Hepatocyte (in vitro differentiated cells): ENCODE measurements at regions not wholly inside any gene's neighbourhood (a gene's known extent, or its start where the extent isn't known, plus 50 kb on each side); places are given as distances from the start of the nearest gene placed in this dataset.

Experiments
- DNase-seq: peaks from one replicate; pipeline ENCODE4 v3.0.0-alpha.2; 2016; ENCODE audit warnings: low spot score
- H2AFZ ChIP-seq: fragments of 200-600 bp; sonication (generic); 2 replicates; pipeline ENCODE4 v1.6.0; 2016; ENCODE audit warnings: antibody characterized with exemption, mild to moderate bottlenecking
- H3K27ac ChIP-seq: fragments of 200-600 bp; sonication (generic); 2 replicates; pipeline ENCODE4 v1.5.1; 2016; ENCODE audit warnings: mild to moderate bottlenecking
- H3K27me3 ChIP-seq: fragments of 200-600 bp; sonication (generic); 2 replicates; pipeline ENCODE4 v1.6.1; 2016
- H3K36me3 ChIP-seq: fragments of 200-600 bp; sonication (generic); replicated peaks from 2 replicates; pipeline ENCODE4 v1.5.1; 2016; ENCODE audit warnings: low read depth; ENCODE audit not compliant: insufficient read depth
- H3K4me1 ChIP-seq: fragments of 200-600 bp; sonication (generic); 2 replicates; pipeline ENCODE4 v1.5.1; 2016; ENCODE audit warnings: mild to moderate bottlenecking, moderate library complexity; ENCODE audit not compliant: insufficient read depth
- H3K4me2 ChIP-seq: fragments of 200-600 bp; sonication (generic); 2 replicates; pipeline ENCODE4 v1.6.0; 2016
- H3K4me3 ChIP-seq: fragments of 200-600 bp; sonication (generic); 2 replicates; pipeline ENCODE4 v1.5.1; 2016; ENCODE audit warnings: mild to moderate bottlenecking
- H3K79me2 ChIP-seq: fragments of 200-600 bp; sonication (generic); 2 replicates; pipeline ENCODE4 v1.6.0; 2017; ENCODE audit warnings: mild to moderate bottlenecking
- H3K9me2 ChIP-seq: fragments of 200-600 bp; sonication (generic); replicated peaks from 2 replicates; pipeline ENCODE4 v1.6.0; 2017; ENCODE audit warnings: mild to moderate bottlenecking; ENCODE audit not compliant: insufficient read depth
- H3K9me3 ChIP-seq: fragments of 200-600 bp; sonication (generic); 2 replicates; pipeline ENCODE4 v1.5.1; 2016; ENCODE audit warnings: low read depth, mild to moderate bottlenecking
- H4K20me1 ChIP-seq: fragments of 200-600 bp; sonication (generic); 2 replicates; pipeline ENCODE4 v1.6.0; 2016; ENCODE audit warnings: mild to moderate bottlenecking; ENCODE audit not compliant: insufficient read depth, poor library complexity, severe bottlenecking
- CTCF ChIP-seq: fragments of 200-600 bp; sonication (generic); IDR thresholded peaks from 2 replicates; pipeline ENCODE4 v1.5.1; 2016; ENCODE audit warnings: antibody characterized with exemption, mild to moderate bottlenecking; ENCODE audit not compliant: poor library complexity
- EZH2 ChIP-seq: fragments of 200-600 bp; sonication (generic); IDR thresholded peaks from 2 replicates; pipeline ENCODE4 v1.6.1; 2016; ENCODE audit warnings: antibody characterized with exemption, mild to moderate bottlenecking, borderline replicate concordance
- EZH2phosphoT487 ChIP-seq: fragments of 200-600 bp; sonication (generic); IDR thresholded peaks from one replicate; pipeline ENCODE4 v1.6.1; 2018; ENCODE audit warnings: antibody characterized with exemption, mild to moderate bottlenecking, low read depth, moderate library complexity; ENCODE audit not compliant: unreplicated experiment, severe bottlenecking
- WGBS: methylation state at CpG from one replicate; pipeline ENCODE4 v1.1.6; 2016; ENCODE audit warnings: low lambda C conversion rate; ENCODE audit errors: missing lambda C conversion rate; 5-methylcytosine and 5-hydroxymethylcytosine counted together

DNA sequence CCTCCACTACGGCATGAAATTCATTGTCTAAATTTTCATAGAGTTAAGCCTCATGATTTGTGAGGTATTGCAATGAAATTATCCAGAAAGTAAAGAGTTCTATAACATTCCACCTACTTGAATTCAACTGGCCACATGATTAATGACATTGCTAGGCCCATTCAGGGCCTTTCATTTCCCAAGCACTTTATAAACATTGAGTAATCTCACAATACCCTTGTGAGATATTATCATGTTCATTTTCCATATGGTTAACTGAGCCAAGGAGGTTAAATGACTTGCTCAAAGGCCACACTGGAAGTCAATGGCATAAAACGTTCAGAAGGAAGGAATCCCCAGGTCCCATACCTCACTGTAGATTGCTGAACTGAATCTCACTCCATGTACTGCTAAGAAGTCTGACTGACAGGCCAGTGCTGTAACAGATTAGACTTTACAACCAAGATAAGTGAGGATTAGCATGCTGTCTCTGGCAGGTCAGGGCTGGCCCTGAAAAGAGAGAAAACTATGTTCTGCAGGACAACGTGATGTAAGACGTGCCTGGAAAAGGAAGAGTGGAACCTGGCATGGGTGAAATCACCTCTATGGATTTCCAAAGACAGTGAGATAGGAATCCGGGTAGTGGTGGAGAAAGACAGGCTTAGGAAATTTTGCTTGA lies 75.9 kb upstream of the SPACA1 start:
- Histone ChIP-seq H3K9me2 (no peaks in the 10 kb centered on the region), H2AFZ (no peak overlapping the region), H3K79me2 (no peaks in the 10 kb centered on the region), H3K4me3 (no peak overlapping the region), H3K27me3 (peaks cover 13% of the 10 kb centered on the region), H3K9me3 (no peaks in the 10 kb centered on the region), H3K4me2 (no peak overlapping the region), H3K36me3 (no peaks in the 10 kb centered on the region), H4K20me1 (no peaks in the 10 kb centered on the region), H3K4me1 (peaks cover 10% of the 10 kb centered on the region), H3K27ac (peak overlapping the region; percentile 59)
- TF ChIP-seq EZH2phosphoT487 (no peak), EZH2 (no peak), CTCF (no peak)
- DNase-seq, result peak; percentile 57
- 38% methylated on average over 5 of the region's 5 CpGs for WGBS

DNA sequence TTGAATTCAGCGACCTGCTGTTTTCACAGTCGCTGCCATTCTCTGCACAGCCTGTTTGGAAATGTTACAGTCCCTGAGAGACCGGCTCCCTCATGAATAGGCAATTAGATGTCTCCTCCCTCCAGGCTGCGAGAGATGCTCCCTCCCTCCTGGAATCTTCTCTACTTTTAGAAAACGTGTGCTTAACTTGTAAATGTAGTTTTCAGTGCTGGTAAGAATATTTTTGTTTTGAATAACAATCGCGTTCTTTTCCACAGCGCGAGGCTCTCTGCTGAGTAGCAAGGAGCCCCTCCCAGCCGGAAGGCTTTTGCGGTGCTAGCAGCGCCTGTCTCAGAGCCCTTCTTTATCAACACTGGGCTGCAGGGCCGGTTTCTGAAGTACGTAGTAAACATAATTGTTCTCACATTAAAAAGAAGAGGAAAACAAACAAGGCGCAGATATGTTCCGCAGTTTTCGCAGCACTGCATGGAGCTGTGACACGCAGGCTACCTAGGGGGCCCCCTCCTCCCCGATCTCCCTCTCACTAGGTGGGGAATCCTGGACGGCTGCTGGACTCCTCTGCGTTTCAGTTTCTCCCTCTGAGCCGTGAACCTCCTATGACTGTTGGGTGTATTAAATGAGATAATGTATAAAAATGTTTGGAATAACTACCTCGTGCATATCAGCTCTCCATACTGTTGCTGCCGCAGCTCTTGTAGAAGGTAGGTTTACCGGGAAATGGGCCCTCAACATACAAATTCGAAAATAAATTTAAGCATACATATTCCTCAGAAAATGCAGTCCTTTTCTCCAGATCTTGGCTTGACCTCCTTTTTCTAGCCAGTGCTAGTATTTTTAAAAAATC lies 79.0 kb upstream of the SPACA1 start:
- Histone ChIP-seq H3K4me2 (peak overlapping the region; percentile 83), H3K9me3 (no peaks in the 10 kb centered on the region), H3K36me3 (no peaks in the 10 kb centered on the region), H3K27me3 (peaks cover 9% of the 10 kb centered on the region), H3K9me2 (no peaks in the 10 kb centered on the region), H2AFZ (peak overlapping the region; percentile 91), H3K4me3 (peak overlapping the region; percentile 43), H3K27ac (no peak overlapping the region), H3K4me1 (peaks cover 10% of the 10 kb centered on the region), H4K20me1 (no peaks in the 10 kb centered on the region), H3K79me2 (no peaks in the 10 kb centered on the region)
- TF ChIP-seq EZH2phosphoT487, result no peak
- TF ChIP-seq CTCF, result peak; percentile 8
- peak; percentile 43 for DNase-seq
- WGBS, result 12% methylated on average over 26 of the region's 26 CpGs

DNA sequence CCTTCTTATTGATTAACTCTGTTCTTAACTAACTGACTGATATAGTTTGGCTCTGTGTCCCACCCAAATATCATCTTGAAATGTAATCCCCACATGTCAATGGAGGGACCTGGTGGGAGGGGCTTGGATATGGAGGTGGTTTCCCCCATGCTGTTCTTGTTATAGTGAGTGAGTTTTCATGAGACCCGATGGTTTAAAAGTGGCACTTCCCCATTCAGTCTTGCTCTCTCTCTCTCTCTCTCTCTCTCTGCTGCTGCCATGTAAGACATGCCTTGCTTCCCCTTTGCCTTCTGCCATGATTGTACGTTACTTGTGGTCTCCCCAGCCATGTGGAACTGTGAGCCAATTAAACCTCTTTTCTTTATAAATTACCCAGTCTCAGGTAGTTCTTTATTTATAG lies 81.8 kb upstream of the SPACA1 start:
- no peak overlapping the region for H2AFZ ChIP-seq
- H3K4me3 ChIP-seq, result no peak overlapping the region
- no peaks in the 10 kb centered on the region for H3K36me3 ChIP-seq
- no peaks in the 10 kb centered on the region for H3K79me2 ChIP-seq
- peaks cover under 1% of the 10 kb centered on the region for H3K4me1 ChIP-seq
- TF ChIP-seq EZH2phosphoT487 (no peak), CTCF (no peak), EZH2 (no peak)
- no peaks in the 10 kb centered on the region for H3K9me2 ChIP-seq
- H3K27me3 ChIP-seq, result peaks cover 9% of the 10 kb centered on the region
- no peak overlapping the region for H3K27ac ChIP-seq
- H3K4me2 ChIP-seq, result no peak overlapping the region
- no peaks in the 10 kb centered on the region for H4K20me1 ChIP-seq
- 75% methylated on average over 2 of the region's 2 CpGs for WGBS
- DNase-seq, result no peak
- no peaks in the 10 kb centered on the region for H3K9me3 ChIP-seq
